SK-MEL-5 (cell line): ENCODE measurements at regions not wholly inside any gene's neighbourhood (a gene's known extent, or its start where the extent isn't known, plus 50 kb on each side); places are given as distances from the start of the nearest gene placed in this dataset.
"Not testable (repeated sequence)": the region's sequence is repeated elsewhere in the genome, so short reads cannot be mapped to it uniquely, and the experiment has no call there.

Experiments used
- DNase-seq: peaks from one replicate; pipeline ENCODE4 v3.0.0-alpha.2; 2016; ENCODE audit warnings: low read depth, low spot score
- in situ Hi-C: cut with HindIII; loops from 2 replicates; pipeline ENCODE4 v1.10.0; 2016; ENCODE audit warnings: low sequenced_read_pairs, high pct_unique_total_duplicates, low pct_unique_long_range_greater_than_20kb

GRCh38 chr4:177952723-177953122 is 510.5 kb upstream of the AGA start:
- in situ Hi-C loops: no loop called here
- DNase-seq: no peak

DNA sequence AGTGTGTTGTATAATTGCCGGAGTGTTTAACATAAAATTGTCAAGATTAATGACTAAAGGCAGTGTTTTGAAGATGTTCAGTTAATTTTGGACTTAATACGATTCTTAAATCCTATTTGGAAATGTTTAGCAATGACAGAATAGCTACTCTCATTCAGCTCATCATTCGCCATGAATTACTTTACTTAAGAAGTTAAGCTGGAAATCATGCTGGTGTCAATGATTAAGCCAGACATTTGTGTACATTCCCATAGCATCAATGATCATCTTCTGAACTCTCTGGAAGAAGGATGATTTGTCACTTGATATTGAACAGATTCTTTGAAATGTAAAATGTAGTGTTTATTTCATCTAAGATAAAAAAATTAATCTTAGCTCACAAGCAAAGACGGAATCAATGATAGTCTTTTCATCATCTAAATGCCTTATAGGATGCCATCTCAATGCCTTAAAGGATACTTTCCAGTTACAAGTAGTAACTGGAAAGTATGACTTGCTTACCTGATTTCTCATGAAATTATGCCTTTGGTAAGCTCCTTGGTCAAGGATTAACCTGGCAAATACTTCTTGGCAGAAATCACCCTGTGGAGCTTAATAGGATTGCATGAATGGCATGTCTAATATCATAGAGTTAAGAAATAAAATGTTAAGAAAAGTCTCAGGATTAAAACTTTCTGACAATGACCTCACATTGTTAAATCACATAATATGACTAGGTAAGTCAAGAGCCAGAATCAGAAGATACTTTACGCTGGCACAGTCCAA is 515.5 kb upstream of the AGA start:
- in situ Hi-C loops: no loop called here
- DNase-seq: no peak

- in situ Hi-C loops: no loop called here
- DNase-seq: no peak
Observed at GRCh38 chr4:177960566-177960965, 518.3 kb upstream of the AGA start.

DNA sequence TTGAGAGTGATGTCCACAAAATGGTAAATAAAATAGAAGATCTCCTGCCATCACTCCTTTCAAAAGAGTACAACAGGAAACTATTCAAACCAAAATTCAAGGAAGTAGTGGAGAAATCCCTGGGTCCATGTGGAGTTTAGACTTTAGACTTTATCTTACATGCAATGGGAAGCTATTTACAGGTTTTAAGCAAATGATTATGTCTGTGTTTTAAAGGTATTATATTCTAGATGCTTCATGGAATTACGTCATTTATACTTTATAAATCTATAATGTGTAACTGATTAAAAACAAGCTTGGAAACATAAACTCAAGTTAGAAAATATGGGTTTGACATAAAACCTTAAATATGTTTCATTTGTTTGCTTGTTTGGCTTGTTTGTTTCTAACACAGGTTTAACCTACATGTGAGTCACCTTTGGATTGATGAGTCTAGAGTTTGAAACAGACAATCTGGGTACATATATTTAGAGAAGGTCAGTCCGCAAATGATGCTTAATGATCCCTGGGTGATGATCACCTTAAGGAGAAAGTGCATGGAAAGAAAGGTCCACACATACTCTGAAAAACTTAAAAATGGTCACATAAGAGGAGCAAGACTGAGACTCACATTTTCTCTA is 519.6 kb upstream of the AGA start:
- in situ Hi-C loops: no loop called here

GRCh38 chr4:177964061-177964460 is 521.8 kb upstream of the AGA start:
- no peak for DNase-seq
- in situ Hi-C loops: no loop called here

More for the DNA sequence above, 519.6 kb upstream of the AGA start:
- DNase-seq: no peak

GRCh38 chr4:177964693-177965168 is 522.5 kb upstream of the AGA start:
- in situ Hi-C loops: no loop called here
- no peak for DNase-seq

DNA sequence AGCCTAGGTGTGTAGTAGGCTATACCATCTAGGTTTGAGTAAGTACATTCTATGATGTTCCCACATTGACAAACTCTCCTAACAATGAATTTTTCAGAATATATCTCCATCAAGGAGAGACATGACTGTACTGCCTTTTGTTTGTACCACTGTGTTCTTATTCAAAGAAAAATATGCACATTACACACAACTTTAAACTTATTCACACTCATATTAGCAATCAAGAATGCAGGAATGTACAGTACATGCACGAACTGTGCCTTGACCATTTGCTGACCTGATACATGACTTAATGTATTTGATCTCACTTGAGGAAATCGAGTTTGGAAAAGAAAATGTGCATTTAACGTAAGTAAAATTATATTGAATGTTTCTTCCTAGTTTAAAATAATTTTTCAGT is 525.1 kb upstream of the AGA start:
- no peak for DNase-seq
- in situ Hi-C loops: no loop called here

DNA sequence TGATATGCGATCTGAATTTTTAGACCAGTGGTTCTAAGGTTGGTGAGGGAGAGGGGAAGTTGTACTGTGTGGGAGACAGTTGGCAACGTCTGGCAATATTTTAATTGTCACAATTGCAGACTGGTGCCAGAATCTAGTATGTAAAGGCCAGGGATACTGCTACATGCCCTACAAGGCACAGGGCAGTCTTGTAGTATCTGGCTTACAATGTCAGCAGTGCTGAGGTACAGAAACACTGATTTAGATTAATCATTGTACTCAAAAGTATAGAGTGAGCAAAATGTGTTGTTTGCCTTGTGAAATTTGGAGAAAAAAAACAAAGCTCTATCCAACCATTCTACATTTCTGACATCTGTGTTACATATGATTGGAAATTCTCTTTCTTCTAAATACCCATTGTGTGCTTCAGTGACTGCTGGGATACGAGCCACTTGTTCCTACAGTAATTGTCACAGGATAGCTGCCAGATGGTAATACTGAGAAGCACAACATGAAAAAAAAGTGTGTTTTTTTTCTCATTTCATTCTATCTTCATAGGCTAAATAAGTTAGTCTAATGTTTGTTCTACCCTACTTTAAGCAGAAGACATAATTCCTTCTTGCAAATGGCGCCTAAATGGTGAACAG is 526.7 kb upstream of the AGA start:
- in situ Hi-C loops: no loop called here
- DNase-seq: no peak

DNA sequence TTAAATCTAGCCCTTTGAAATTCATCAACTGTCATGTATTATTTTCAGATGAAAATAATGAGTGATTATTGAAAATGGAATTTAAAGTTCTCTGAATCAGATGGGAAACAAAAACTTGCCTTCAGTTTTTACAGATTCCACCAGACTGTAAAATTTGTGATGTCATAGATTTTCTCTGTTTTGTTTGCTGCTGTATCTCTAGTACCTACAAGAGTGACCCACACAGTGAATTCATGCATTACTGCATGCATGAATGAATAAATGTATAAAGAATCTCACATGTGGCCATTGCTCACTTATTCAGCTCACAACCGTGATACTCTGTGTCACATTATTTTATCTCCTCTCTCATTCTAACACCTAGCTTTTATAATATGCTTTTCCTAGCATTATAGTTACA is 532.2 kb upstream of the AGA start:
- no peak for DNase-seq
- in situ Hi-C loops: no loop called here

- DNase-seq: no peak
- in situ Hi-C loops: no loop called here
Observed at GRCh38 chr4:177975315-177975987, 533.2 kb upstream of the AGA start.

DNA sequence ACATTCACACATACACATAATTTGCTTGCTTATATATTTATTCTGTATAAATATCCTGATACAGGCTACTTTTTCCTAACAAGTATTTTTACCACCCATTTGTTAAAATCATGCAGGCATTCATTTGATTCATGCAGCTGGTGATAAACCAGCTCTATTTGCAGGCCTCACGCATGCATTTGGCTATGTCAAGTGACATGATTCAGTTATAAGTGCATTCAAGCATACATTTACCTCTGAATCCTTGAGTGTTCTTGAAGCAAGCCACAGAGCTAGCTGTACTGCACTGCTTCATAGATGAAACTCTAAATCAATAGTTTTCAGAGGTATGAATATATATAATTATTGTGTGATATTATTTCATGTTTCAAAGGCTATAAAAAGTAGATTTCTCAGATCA is 544.0 kb upstream of the AGA start:
- in situ Hi-C loops: no loop called here
- no peak for DNase-seq

- DNase-seq: no peak
- in situ Hi-C loops: no loop called here
Observed at GRCh38 chr4:177987896-177988295, 545.7 kb upstream of the AGA start.

GRCh38 chr4:177989503-177990201 is 547.4 kb upstream of the AGA start:
- in situ Hi-C loops: no loop called here
- DNase-seq: no peak

DNA sequence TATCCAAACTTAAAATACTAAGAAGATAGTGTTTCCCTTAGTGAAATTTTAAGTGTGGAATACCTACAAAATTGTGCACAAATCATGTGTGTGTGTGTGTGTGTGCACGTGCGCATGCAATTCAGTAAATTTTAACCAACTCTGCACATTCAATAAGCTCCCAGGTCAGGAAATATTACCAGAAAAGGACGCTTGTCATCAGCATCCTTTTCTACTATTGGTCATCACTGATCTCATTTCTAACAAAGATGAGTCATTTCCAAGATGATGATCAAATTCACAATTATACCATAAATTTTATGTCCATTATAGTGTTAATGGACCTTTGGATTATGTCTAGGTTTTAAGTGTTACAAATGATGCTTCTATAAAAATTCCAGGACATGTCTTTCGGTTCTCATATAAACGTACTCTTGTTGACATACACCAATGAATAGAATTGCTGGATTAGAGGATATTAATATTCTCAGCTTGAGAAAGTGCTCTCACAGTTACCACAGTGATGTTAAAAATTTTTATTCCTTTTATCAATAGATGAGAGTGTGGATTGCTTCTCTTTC is 560.9 kb upstream of the AGA start:
- in situ Hi-C loops: no loop called here
- DNase-seq: no peak

DNA sequence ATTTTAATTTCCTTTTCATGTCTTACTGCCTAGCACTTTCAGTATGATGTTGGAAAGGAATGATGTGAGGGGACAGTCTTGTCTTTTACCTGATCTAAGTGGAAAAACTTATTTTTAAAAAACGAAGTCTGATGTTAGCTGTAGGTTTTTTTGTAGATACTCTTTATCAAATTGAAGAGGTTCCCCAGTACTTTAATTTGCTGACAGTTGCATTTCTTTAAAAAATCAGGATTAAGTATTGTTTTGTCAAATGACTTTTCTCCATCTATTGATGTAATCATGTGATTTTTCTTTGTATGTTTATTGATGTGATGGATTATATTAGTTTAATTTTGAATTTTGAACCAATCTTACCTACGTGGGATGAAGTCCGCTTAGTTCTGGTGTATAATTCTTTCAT is 568.4 kb upstream of the AGA start:
- DNase-seq: no peak
- in situ Hi-C loops: no loop called here

DNA sequence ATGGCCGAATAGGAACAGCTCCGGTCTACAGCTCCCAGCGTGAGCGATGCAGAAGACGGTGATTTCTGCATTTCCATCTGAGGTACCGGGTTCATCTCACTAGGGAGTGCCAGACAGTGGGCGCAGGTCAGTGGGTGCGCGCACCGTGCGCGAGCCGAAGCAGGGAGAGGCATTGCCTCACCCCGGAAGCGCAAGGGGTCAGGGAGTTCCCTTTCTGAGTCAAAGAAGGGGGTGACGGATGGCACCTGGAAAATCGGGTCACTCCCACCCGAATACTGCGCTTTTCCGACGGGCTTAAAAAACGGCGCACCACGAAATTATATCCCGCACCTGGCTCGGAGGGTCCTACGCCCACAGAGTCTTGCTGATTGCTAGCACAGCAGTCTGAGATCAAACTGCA is 572.8 kb upstream of the AGA start:
- in situ Hi-C loops, DNase-seq: not testable (repeated sequence)

GRCh38 chr4:178026999-178027398 is 584.8 kb upstream of the AGA start:
- DNase-seq: no peak

DNA sequence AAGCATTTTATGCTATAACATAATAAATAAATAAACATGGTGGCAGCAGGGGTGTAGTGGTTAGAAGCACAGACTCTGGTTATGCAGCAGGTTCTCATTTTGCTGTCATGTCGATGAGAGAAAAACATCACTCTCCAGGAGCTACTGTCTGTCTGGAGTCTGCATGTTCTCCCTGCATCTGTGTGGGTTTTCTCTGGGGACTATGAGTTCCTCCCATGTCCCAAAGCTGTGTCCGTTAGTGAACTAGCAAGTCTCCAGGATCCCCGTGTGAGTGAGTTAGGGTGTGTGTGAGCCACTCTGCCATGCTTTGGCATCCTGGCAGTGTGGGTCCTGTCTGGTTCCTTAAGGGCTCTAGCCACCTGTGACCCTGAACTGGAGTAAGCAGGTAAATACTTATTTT is 585.6 kb upstream of the AGA start:
- in situ Hi-C loops: no loop called here
- DNase-seq: no peak

More at GRCh38 chr4:178026999-178027398, 584.8 kb upstream of the AGA start:
- in situ Hi-C loops: no loop called here
